HCT116 (cell line): ENCODE measurements at regions not wholly inside any gene's neighbourhood (a gene's known extent, or its start where the extent isn't known, plus 50 kb on each side); places are given as distances from the start of the nearest gene placed in this dataset.
"Not testable (repeated sequence)": the region's sequence is repeated elsewhere in the genome, so short reads cannot be mapped to it uniquely, and the experiment has no call there.

Experiments used
- ATAC-seq: fragments of 200-7000 bp; cut with Tn5 transposase; 2 replicates; pipeline ENCODE4 v1.9.1; 2020; ENCODE audit warnings: mild to moderate bottlenecking, moderate library complexity
- BruUV-seq: library from RNA; stranded (reverse); fragments of 400-500 nt; replicated peaks from 2 replicates; lab custom pipeline; 2021; lab: Mats Ljungman, UMichigan
- CTCF ChIA-PET: fragments of 300-600 bp; sonication (Branson Sonifier 250); formaldehyde crosslinking; loops from one replicate; lab custom pipeline; 2021; ENCODE audit warnings: antibody characterized with exemption; lab: Charles Lee
- POLR2A ChIA-PET: fragments of 300-600, 350-600 bp; sonication (Branson Sonifier 250); formaldehyde crosslinking; loops from one replicate; lab custom pipeline; 2021; ENCODE audit warnings: antibody characterized with exemption; lab: Charles Lee
- RAD21 ChIA-PET, 2 experiments: fragments of 300-600 bp; sonication (Branson Sonifier 250); formaldehyde crosslinking; loops; one replicate each; lab custom pipeline; 2023; ENCODE audit warnings: low total read pairs in 2 of 2; ENCODE audit not compliant: uncharacterized antibody in 2 of 2, unreplicated experiment in 2 of 2, low non-redundant PET in 1 of 2; lab: Charles Lee
- DNase-seq: peaks from one replicate; pipeline ENCODE4 v3.0.0-alpha.2; 2010; ENCODE audit warnings: low read depth, low spot score
- H2AFZ ChIP-seq: fragments of 200-600 bp; shearing (Covaris generic), sonication (generic); 2 replicates; pipeline ENCODE4 v1.6.1; 2017; ENCODE audit warnings: low read depth, mixed run types, mixed read lengths, antibody characterized with exemption, low read length; ENCODE audit not compliant: poor library complexity, severe bottlenecking
- H3K27ac ChIP-seq: 2 replicates; pipeline ENCODE4 v1.5.1; 2012; ENCODE audit warnings: low read depth, low read length
- H3K27me3 ChIP-seq: fragments of 200-600 bp; sonication (generic); 2 replicates; pipeline ENCODE4 v1.6.1; 2016; ENCODE audit warnings: mixed run types, low read length, mixed read lengths; ENCODE audit not compliant: insufficient read depth
- H3K36me3 ChIP-seq, 2 experiments: fragments of 200-500 bp in 1 of 2; fragments of 200-600 bp in 1 of 2; sonication (Bioruptor generic) in 1 of 2; sonication (generic) in 1 of 2; 2 replicates each; pipeline versions ENCODE4 v1.5.1 to v1.6.1; 2014 to 2016; ENCODE audit warnings: low read length in 2 of 2, inconsistent platforms in 1 of 2, mixed read lengths in 1 of 2, mixed run types in 1 of 2; ENCODE audit not compliant: insufficient read depth in 2 of 2, control insufficient read depth in 1 of 2
- H3K4me1 ChIP-seq, 2 experiments: fragments of 200-600 bp in 1 of 2; sonication (generic) in 1 of 2; 2 replicates each; pipeline versions ENCODE4 v1.5.1 to v1.6.1; 2012 to 2017; ENCODE audit warnings: low read length in 2 of 2, inconsistent platforms in 1 of 2, mild to moderate bottlenecking in 1 of 2, mixed read lengths in 1 of 2, mixed run types in 1 of 2, moderate library complexity in 1 of 2; ENCODE audit not compliant: insufficient read depth in 2 of 2, control insufficient read depth in 1 of 2
- H3K4me2 ChIP-seq: fragments of 200-600 bp; sonication (generic); 2 replicates; pipeline ENCODE4 v1.6.1; 2017; ENCODE audit warnings: mixed run types, low read length, mixed read lengths
- H3K4me3 ChIP-seq, 2 experiments: fragments of 200-600 bp in 1 of 2; sonication (generic) in 1 of 2; replicated peaks in 1 of 2; 2 replicates each; pipeline ENCODE4 v1.5.1; 2011 to 2016; ENCODE audit warnings: low read length in 2 of 2, control low read depth in 1 of 2, low read depth in 1 of 2, mild to moderate bottlenecking in 1 of 2, mixed read lengths in 1 of 2, mixed run types in 1 of 2
- H3K79me2 ChIP-seq: fragments of 200-600 bp; sonication (generic); 2 replicates; pipeline ENCODE4 v1.6.1; 2017; ENCODE audit warnings: mild to moderate bottlenecking, mixed run types, low read length, moderate library complexity, mixed read lengths; ENCODE audit not compliant: insufficient read depth
- H3K9ac ChIP-seq: fragments of 200-600 bp; sonication (generic); 2 replicates; pipeline ENCODE4 v1.6.1; 2016; ENCODE audit warnings: low read length, mixed read lengths
- H3K9me2 ChIP-seq: fragments of 200-600 bp; sonication (generic), shearing (Covaris generic); 2 replicates; pipeline ENCODE4 v1.6.1; 2017; ENCODE audit warnings: mixed run types, mild to moderate bottlenecking, moderate library complexity; ENCODE audit not compliant: insufficient read depth
- H3K9me3 ChIP-seq, 2 experiments: fragments of 200-500 bp in 1 of 2; fragments of 200-600 bp in 1 of 2; sonication (Bioruptor generic) in 1 of 2; sonication (generic) in 1 of 2; 2 replicates each; pipeline ENCODE4 v1.6.1; 2014 to 2017; ENCODE audit warnings: low read length in 2 of 2, mixed read lengths in 2 of 2, inconsistent platforms in 1 of 2, low read depth in 1 of 2, mild to moderate bottlenecking in 1 of 2, mixed run types in 1 of 2, moderate library complexity in 1 of 2; ENCODE audit not compliant: control insufficient read depth in 1 of 2, insufficient read depth in 1 of 2
- H4K20me1 ChIP-seq: fragments of 200-600 bp; sonication (generic), shearing (Covaris generic); 2 replicates; pipeline ENCODE4 v1.6.1; 2017; ENCODE audit warnings: mixed run types, mild to moderate bottlenecking, moderate library complexity; ENCODE audit not compliant: insufficient read depth
- CBX3 ChIP-seq: IDR thresholded peaks from 2 replicates; pipeline ENCODE4 v1.6.1; 2012; ENCODE audit warnings: low read depth
- FOSL1 ChIP-seq: IDR thresholded peaks from 2 replicates; pipeline ENCODE4 v1.6.1; 2012; ENCODE audit warnings: low read depth
- POLR2AphosphoS5 ChIP-seq: IDR thresholded peaks from 2 replicates; pipeline ENCODE4 v1.6.1; 2011; ENCODE audit warnings: mild to moderate bottlenecking, low read depth, low read length, moderate library complexity
- RAD21 ChIP-seq: IDR thresholded peaks from 2 replicates; pipeline ENCODE4 v1.6.1; 2012; ENCODE audit warnings: low read depth, mild to moderate bottlenecking
- SRF ChIP-seq: IDR thresholded peaks from 2 replicates; pipeline ENCODE4 v1.6.1; 2012; ENCODE audit warnings: low read depth
- TCF7L2 ChIP-seq: IDR thresholded peaks from 2 replicates; pipeline ENCODE4 v1.7.0; 2011; ENCODE audit warnings: borderline replicate concordance, inconsistent platforms; ENCODE audit not compliant: insufficient read depth, insufficient read length; ENCODE audit errors: extremely low read depth
- YY1 ChIP-seq: IDR thresholded peaks from 2 replicates; pipeline ENCODE4 v1.6.1; 2011; ENCODE audit warnings: low read length, low read depth, moderate library complexity, mild to moderate bottlenecking; ENCODE audit not compliant: insufficient replicate concordance; ENCODE audit errors: extremely low read depth
- ZFX ChIP-seq: fragments of 450-650 bp; IDR thresholded peaks from 2 replicates; pipeline ENCODE4 v1.6.1; 2017
- intact Hi-C: fragments of 100-400 bp; cut with micrococcal nuclease; formaldehyde crosslinking; loops from 2 replicates; pipeline ENCODE4 v1.10.0; 2022
- TF ChIP-seq, protein P1 (sequence below): IDR thresholded peaks from 2 replicates; pipeline ENCODE4 v1.6.1; 2011; ENCODE audit warnings: mild to moderate bottlenecking, low read length, moderate library complexity; ENCODE audit not compliant: insufficient replicate concordance; ENCODE audit errors: extremely low read depth

GRCh38 chr1:80143361-80143760, 1136.8 kb upstream of the ADGRL4 start:
- H3K4me3 ChIP-seq, result no peak overlapping the region
- peaks cover 0 to 6% of the 10 kb centered on the region in 2 experiments; a peak in 1 of 4 replicates for H3K9me3 ChIP-seq
- ChIA-PET CTCF (no interaction called here), POLR2A (no interaction called here), RAD21 (no interaction called here)
- no peak overlapping the region for H2AFZ ChIP-seq
- no peaks in the 10 kb centered on the region for H3K9me2 ChIP-seq
- DNase-seq, result no peak
- H3K4me1 ChIP-seq, result no peaks in the 10 kb centered on the region
- no peak overlapping the region for H3K4me2 ChIP-seq
- no peaks in the 10 kb centered on the region for H3K36me3 ChIP-seq
- H3K27ac ChIP-seq, result no peak overlapping the region
- no peak overlapping the region for H3K9ac ChIP-seq
- intact Hi-C loops, result no loop called here
- ATAC-seq, result no peak
- TF ChIP-seq FOSL1, result no peak
- TF ChIP-seq TCF7L2, result no peak
- TF ChIP-seq, protein P1, sequence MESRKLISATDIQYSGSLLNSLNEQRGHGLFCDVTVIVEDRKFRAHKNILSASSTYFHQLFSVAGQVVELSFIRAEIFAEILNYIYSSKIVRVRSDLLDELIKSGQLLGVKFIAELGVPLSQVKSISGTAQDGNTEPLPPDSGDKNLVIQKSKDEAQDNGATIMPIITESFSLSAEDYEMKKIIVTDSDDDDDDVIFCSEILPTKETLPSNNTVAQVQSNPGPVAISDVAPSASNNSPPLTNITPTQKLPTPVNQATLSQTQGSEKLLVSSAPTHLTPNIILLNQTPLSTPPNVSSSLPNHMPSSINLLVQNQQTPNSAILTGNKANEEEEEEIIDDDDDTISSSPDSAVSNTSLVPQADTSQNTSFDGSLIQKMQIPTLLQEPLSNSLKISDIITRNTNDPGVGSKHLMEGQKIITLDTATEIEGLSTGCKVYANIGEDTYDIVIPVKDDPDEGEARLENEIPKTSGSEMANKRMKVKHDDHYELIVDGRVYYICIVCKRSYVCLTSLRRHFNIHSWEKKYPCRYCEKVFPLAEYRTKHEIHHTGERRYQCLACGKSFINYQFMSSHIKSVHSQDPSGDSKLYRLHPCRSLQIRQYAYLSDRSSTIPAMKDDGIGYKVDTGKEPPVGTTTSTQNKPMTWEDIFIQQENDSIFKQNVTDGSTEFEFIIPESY, result no peak
- TF ChIP-seq POLR2AphosphoS5, result no peak
- no peak for TF ChIP-seq ZFX
- TF ChIP-seq YY1, result no peak
- no peak for TF ChIP-seq RAD21
- no peak for TF ChIP-seq CBX3
- TF ChIP-seq SRF, result no peak
- H4K20me1 ChIP-seq, result no peaks in the 10 kb centered on the region
- no TSS peak for BruUV-seq
- no peaks in the 10 kb centered on the region for H3K79me2 ChIP-seq
- H3K27me3 ChIP-seq, result no peaks in the 10 kb centered on the region

GRCh38 chr1:80137946-80138602, 1131.5 kb upstream of the ADGRL4 start:
- H3K27ac ChIP-seq, ATAC-seq, H3K4me1 ChIP-seq, POLR2A ChIA-PET, intact Hi-C loops, DNase-seq, BruUV-seq, RAD21 ChIA-PET, H3K27me3 ChIP-seq, CTCF ChIA-PET, H3K4me3 ChIP-seq, H3K79me2 ChIP-seq, H3K4me2 ChIP-seq, H3K9ac ChIP-seq, H3K9me3 ChIP-seq, H3K36me3 ChIP-seq, H3K9me2 ChIP-seq, H4K20me1 ChIP-seq, H2AFZ ChIP-seq: not testable (repeated sequence)
